ENCODE measurements at regions not wholly inside any gene's neighbourhood (a gene's known extent, or its start where the extent isn't known, plus 50 kb on each side); places are given as distances from the start of the nearest gene placed in this dataset.

DNA sequence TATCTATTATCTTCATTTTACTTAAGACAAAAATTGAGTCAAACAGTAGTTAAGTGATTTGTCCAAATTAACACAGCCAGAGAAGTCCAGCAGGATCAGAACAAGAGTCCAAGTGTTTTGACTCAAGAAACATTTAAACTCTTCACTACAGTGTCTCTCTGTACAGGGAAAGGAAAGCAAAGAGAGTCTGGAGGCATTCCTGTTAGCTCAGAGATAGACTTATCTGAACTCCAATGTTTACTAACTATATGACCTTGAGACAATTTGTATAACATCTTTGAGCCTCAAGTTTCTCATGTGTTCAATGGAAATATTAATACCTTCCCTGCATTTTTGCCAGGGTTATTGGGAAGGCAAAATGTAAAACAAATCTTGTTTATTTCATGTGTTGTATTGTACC lies 849.1 kb downstream of the DIPK2A start:
- Histone ChIP-seq H3K36me3 (ENCODE audit: control insufficient read depth, low read length) (no peaks in the 10 kb centered on the region), H3K27ac (ENCODE audit: low read depth, low read length) (no peak overlapping the region), H3F3A (ENCODE audit: control insufficient read depth, insufficient read depth) (no peaks in the 10 kb centered on the region), H3K27me3 (ENCODE audit: control insufficient read depth, low read length) (no peaks in the 10 kb centered on the region), H3K9me3 (ENCODE audit: control insufficient read depth, insufficient read depth, low read length) (no peaks in the 10 kb centered on the region), H3K4me3 (ENCODE audit: low read length) (no peak overlapping the region), H3K4me1 (ENCODE audit: control insufficient read depth, low read length) (no peaks in the 10 kb centered on the region), H3K4me2 (ENCODE audit: low read length) (no peak overlapping the region), H3K9me2 (replicated peaks; ENCODE audit: control insufficient read depth, low read length) (no peaks in the 10 kb centered on the region), H4K20me1 (ENCODE audit: control insufficient read depth, insufficient read depth, low read depth, low read length) (no peaks in the 10 kb centered on the region), H3K79me2 (ENCODE audit: control insufficient read depth, low read length) (no peaks in the 10 kb centered on the region)
- TF ChIP-seq, protein P1, sequence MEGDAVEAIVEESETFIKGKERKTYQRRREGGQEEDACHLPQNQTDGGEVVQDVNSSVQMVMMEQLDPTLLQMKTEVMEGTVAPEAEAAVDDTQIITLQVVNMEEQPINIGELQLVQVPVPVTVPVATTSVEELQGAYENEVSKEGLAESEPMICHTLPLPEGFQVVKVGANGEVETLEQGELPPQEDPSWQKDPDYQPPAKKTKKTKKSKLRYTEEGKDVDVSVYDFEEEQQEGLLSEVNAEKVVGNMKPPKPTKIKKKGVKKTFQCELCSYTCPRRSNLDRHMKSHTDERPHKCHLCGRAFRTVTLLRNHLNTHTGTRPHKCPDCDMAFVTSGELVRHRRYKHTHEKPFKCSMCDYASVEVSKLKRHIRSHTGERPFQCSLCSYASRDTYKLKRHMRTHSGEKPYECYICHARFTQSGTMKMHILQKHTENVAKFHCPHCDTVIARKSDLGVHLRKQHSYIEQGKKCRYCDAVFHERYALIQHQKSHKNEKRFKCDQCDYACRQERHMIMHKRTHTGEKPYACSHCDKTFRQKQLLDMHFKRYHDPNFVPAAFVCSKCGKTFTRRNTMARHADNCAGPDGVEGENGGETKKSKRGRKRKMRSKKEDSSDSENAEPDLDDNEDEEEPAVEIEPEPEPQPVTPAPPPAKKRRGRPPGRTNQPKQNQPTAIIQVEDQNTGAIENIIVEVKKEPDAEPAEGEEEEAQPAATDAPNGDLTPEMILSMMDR (IDR thresholded peaks at IDR 0.05; ENCODE audit: low read depth, low read length, poor library complexity, severe bottlenecking), result no peak
- no peak for TF ChIP-seq EZH2phosphoT487 (IDR thresholded peaks at IDR 0.05; ENCODE audit: borderline replicate concordance, low read length)

DNA sequence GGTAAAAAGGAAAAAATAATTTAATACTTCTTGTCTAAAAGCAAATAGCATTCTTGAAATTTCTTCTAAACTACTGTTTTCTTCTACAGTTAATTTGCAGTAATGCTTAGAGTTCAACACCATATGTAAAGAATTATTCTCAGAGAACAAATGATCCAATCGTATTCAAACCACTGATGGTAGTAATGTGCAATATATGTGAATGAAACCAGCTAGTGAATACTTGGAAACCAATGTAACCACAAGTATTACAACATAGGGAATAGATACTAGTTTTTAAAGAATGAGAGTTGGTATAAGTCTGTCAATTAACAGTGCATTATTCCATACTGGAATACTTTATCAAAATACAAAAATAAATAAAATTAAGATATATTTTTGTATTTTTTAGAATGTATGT lies 850.0 kb downstream of the DIPK2A start:
- Histone ChIP-seq H4K20me1 (ENCODE audit: control insufficient read depth, insufficient read depth, low read depth, low read length) (no peaks in the 10 kb centered on the region), H3K79me2 (ENCODE audit: control insufficient read depth, low read length) (no peaks in the 10 kb centered on the region), H3K4me2 (ENCODE audit: low read length) (no peak overlapping the region), H3K4me3 (ENCODE audit: low read length) (no peak overlapping the region), H3K36me3 (ENCODE audit: control insufficient read depth, low read length) (no peaks in the 10 kb centered on the region), H3K4me1 (ENCODE audit: control insufficient read depth, low read length) (no peaks in the 10 kb centered on the region), H3K9me2 (replicated peaks; ENCODE audit: control insufficient read depth, low read length) (no peaks in the 10 kb centered on the region), H3F3A (ENCODE audit: control insufficient read depth, insufficient read depth) (no peaks in the 10 kb centered on the region), H3K27me3 (ENCODE audit: control insufficient read depth, low read length) (no peaks in the 10 kb centered on the region), H3K27ac (ENCODE audit: low read depth, low read length) (no peak overlapping the region), H3K9me3 (ENCODE audit: control insufficient read depth, insufficient read depth, low read length) (no peaks in the 10 kb centered on the region)
- no peak for TF ChIP-seq EZH2phosphoT487 (IDR thresholded peaks at IDR 0.05; ENCODE audit: borderline replicate concordance, low read length)
- TF ChIP-seq, protein P1 (IDR thresholded peaks at IDR 0.05; ENCODE audit: low read depth, low read length, poor library complexity, severe bottlenecking), result no peak

DNA sequence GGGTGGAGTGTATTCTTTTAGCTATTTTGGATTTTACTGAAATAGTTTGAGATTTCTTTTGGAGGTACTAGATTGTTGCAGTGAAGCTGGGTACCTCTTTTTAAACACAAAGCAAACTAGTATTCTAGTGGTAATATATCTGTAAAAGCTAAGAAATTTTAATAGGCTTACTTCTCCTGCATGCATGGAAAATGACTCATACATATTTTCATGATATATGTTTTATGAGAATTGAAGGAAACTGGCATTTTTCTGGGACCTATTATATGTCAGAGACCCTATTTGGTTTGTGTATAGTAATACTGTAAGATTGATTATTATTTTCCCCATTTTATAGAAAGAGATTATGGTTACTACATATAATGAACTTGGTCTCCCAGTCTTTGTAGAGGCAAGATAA lies 851.0 kb downstream of the DIPK2A start:
- Histone ChIP-seq H3K4me2 (ENCODE audit: low read length) (no peak overlapping the region), H3K9me3 (ENCODE audit: control insufficient read depth, insufficient read depth, low read length) (no peaks in the 10 kb centered on the region), H3K9me2 (replicated peaks; ENCODE audit: control insufficient read depth, low read length) (no peaks in the 10 kb centered on the region), H4K20me1 (ENCODE audit: control insufficient read depth, insufficient read depth, low read depth, low read length) (no peaks in the 10 kb centered on the region), H3K27me3 (ENCODE audit: control insufficient read depth, low read length) (no peaks in the 10 kb centered on the region), H3F3A (ENCODE audit: control insufficient read depth, insufficient read depth) (no peaks in the 10 kb centered on the region), H3K36me3 (ENCODE audit: control insufficient read depth, low read length) (no peaks in the 10 kb centered on the region), H3K27ac (ENCODE audit: low read depth, low read length) (no peak overlapping the region), H3K4me1 (ENCODE audit: control insufficient read depth, low read length) (no peaks in the 10 kb centered on the region), H3K4me3 (ENCODE audit: low read length) (no peak overlapping the region), H3K79me2 (ENCODE audit: control insufficient read depth, low read length) (no peaks in the 10 kb centered on the region)
- TF ChIP-seq, protein P1 (IDR thresholded peaks at IDR 0.05; ENCODE audit: low read depth, low read length, poor library complexity, severe bottlenecking), result no peak
- TF ChIP-seq EZH2phosphoT487 (IDR thresholded peaks at IDR 0.05; ENCODE audit: borderline replicate concordance, low read length), result no peak

Measured in DOHH2 (cell line).